ENCODE measurements at regions not wholly inside any gene's neighbourhood (a gene's known extent, or its start where the extent isn't known, plus 50 kb on each side); places are given as distances from the start of the nearest gene placed in this dataset.

GRCh38 chr11:111148953-111149352 is 96.6 kb upstream of the POU2AF2 start:
- Mint-ChIP-seq H3K4me1 (ENCODE audit: unreplicated experiment) (peaks cover 18% of the 10 kb centered on the region), H3K27me3 (ENCODE audit: unreplicated experiment) (peaks cover 2% of the 10 kb centered on the region), H3K9me3 (ENCODE audit: unreplicated experiment) (no peaks in the 10 kb centered on the region), H3K36me3 (ENCODE audit: unreplicated experiment) (no peaks in the 10 kb centered on the region), H3K27ac (ENCODE audit: unreplicated experiment) (no peak overlapping the region), H3K4me3 (ENCODE audit: unreplicated experiment) (no peak overlapping the region)
- TF ChIP-seq CTCF (IDR thresholded peaks at IDR 0.05) = no peak
- no peak for DNase-seq (ENCODE audit: extremely low spot score, unreplicated experiment)

GRCh38 chr11:111148121-111148520 is 97.4 kb upstream of the POU2AF2 start:
- H3K4me3 Mint-ChIP-seq (ENCODE audit: unreplicated experiment) = no peak overlapping the region
- no peaks in the 10 kb centered on the region for H3K9me3 Mint-ChIP-seq (ENCODE audit: unreplicated experiment)
- no peak for DNase-seq (ENCODE audit: extremely low spot score, unreplicated experiment)
- peaks cover 18% of the 10 kb centered on the region for H3K4me1 Mint-ChIP-seq (ENCODE audit: unreplicated experiment)
- H3K27ac Mint-ChIP-seq (ENCODE audit: unreplicated experiment) = peak overlapping the region; percentile 6
- no peak for TF ChIP-seq CTCF (IDR thresholded peaks at IDR 0.05)
- no peaks in the 10 kb centered on the region for H3K36me3 Mint-ChIP-seq (ENCODE audit: unreplicated experiment)
- H3K27me3 Mint-ChIP-seq (ENCODE audit: unreplicated experiment) = peaks cover 2% of the 10 kb centered on the region

- DNase-seq (ENCODE audit: extremely low spot score, unreplicated experiment) = no peak
- no peaks in the 10 kb centered on the region for H3K9me3 Mint-ChIP-seq (ENCODE audit: unreplicated experiment)
- H3K27ac Mint-ChIP-seq (ENCODE audit: unreplicated experiment) = no peak overlapping the region
- H3K4me3 Mint-ChIP-seq (ENCODE audit: unreplicated experiment) = no peak overlapping the region
- H3K4me1 Mint-ChIP-seq (ENCODE audit: unreplicated experiment) = no peaks in the 10 kb centered on the region
- no peak for TF ChIP-seq CTCF (IDR thresholded peaks at IDR 0.05)
- H3K27me3 Mint-ChIP-seq (ENCODE audit: unreplicated experiment) = peaks cover 50% of the 10 kb centered on the region
- no peaks in the 10 kb centered on the region for H3K36me3 Mint-ChIP-seq (ENCODE audit: unreplicated experiment)
Measured at GRCh38 chr11:111137846-111138245, 107.7 kb upstream of the POU2AF2 start.

GRCh38 chr11:111135778-111136570 is 109.6 kb upstream of the POU2AF2 start:
- TF ChIP-seq CTCF (IDR thresholded peaks at IDR 0.05) = no peak
- Mint-ChIP-seq H3K4me1 (ENCODE audit: unreplicated experiment) (no peaks in the 10 kb centered on the region), H3K27me3 (ENCODE audit: unreplicated experiment) (peaks cover 45% of the 10 kb centered on the region), H3K9me3 (ENCODE audit: unreplicated experiment) (peaks cover 4% of the 10 kb centered on the region), H3K4me3 (ENCODE audit: unreplicated experiment) (no peak overlapping the region), H3K36me3 (ENCODE audit: unreplicated experiment) (no peaks in the 10 kb centered on the region), H3K27ac (ENCODE audit: unreplicated experiment) (no peak overlapping the region)
- DNase-seq (ENCODE audit: extremely low spot score, unreplicated experiment) = no peak

GRCh38 chr11:111135101-111135500 is 110.4 kb upstream of the POU2AF2 start:
- H3K9me3 Mint-ChIP-seq (ENCODE audit: unreplicated experiment) = peaks cover 4% of the 10 kb centered on the region
- H3K36me3 Mint-ChIP-seq (ENCODE audit: unreplicated experiment) = no peaks in the 10 kb centered on the region
- no peak for TF ChIP-seq CTCF (IDR thresholded peaks at IDR 0.05)
- H3K4me1 Mint-ChIP-seq (ENCODE audit: unreplicated experiment) = no peaks in the 10 kb centered on the region
- no peak overlapping the region for H3K4me3 Mint-ChIP-seq (ENCODE audit: unreplicated experiment)
- no peak overlapping the region for H3K27ac Mint-ChIP-seq (ENCODE audit: unreplicated experiment)
- peaks cover 41% of the 10 kb centered on the region for H3K27me3 Mint-ChIP-seq (ENCODE audit: unreplicated experiment)
- DNase-seq (ENCODE audit: extremely low spot score, unreplicated experiment) = no peak
